ENCODE measurements at regions not wholly inside any gene's neighbourhood (a gene's known extent, or its start where the extent isn't known, plus 50 kb on each side); places are given as distances from the start of the nearest gene placed in this dataset.

GRCh38 chr4:100314057-100314456, 123.8 kb upstream of the DDIT4L start:
- Histone ChIP-seq H3K27me3 (no peaks in the 10 kb centered on the region), H3K27ac (no peak overlapping the region), H3K9me3 (no peaks in the 10 kb centered on the region), H3K36me3 (no peaks in the 10 kb centered on the region), H3K4me1 (ENCODE audit: insufficient read depth) (peaks cover 5% of the 10 kb centered on the region), H3K4me3 (no peak overlapping the region)
- TF ChIP-seq EP300 (IDR thresholded peaks at IDR 0.05) (no peak), POLR2A (IDR thresholded peaks at IDR 0.05) (no peak)
- TF ChIP-seq, protein P1, sequence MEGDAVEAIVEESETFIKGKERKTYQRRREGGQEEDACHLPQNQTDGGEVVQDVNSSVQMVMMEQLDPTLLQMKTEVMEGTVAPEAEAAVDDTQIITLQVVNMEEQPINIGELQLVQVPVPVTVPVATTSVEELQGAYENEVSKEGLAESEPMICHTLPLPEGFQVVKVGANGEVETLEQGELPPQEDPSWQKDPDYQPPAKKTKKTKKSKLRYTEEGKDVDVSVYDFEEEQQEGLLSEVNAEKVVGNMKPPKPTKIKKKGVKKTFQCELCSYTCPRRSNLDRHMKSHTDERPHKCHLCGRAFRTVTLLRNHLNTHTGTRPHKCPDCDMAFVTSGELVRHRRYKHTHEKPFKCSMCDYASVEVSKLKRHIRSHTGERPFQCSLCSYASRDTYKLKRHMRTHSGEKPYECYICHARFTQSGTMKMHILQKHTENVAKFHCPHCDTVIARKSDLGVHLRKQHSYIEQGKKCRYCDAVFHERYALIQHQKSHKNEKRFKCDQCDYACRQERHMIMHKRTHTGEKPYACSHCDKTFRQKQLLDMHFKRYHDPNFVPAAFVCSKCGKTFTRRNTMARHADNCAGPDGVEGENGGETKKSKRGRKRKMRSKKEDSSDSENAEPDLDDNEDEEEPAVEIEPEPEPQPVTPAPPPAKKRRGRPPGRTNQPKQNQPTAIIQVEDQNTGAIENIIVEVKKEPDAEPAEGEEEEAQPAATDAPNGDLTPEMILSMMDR (IDR thresholded peaks at IDR 0.05), result no peak
- DNase-seq, result no peak
- 48 to 60% (median 51%) methylated on average over 2 of the region's 2 CpGs for WGBS, 3 donors
- intact Hi-C loops (cut with DNase I), result no loop called here

- peaks cover 4% of the 10 kb centered on the region for H3K4me1 ChIP-seq (ENCODE audit: insufficient read depth)
- no peak for DNase-seq
- TF ChIP-seq, protein P1 (IDR thresholded peaks at IDR 0.05), result no peak
- no peak for TF ChIP-seq POLR2A (IDR thresholded peaks at IDR 0.05)
- no peak for TF ChIP-seq EP300 (IDR thresholded peaks at IDR 0.05)
- H3K27me3 ChIP-seq, result no peaks in the 10 kb centered on the region
- no peak overlapping the region for H3K27ac ChIP-seq
- no peaks in the 10 kb centered on the region for H3K36me3 ChIP-seq
- H3K4me3 ChIP-seq, result no peak overlapping the region
- intact Hi-C loops (cut with DNase I), result no loop called here
- 41 to 63% (median 49%) methylated on average over 2 of the region's 2 CpGs for WGBS, 3 donors
- no peaks in the 10 kb centered on the region for H3K9me3 ChIP-seq
Observed at GRCh38 chr4:100312615-100313350, 122.5 kb upstream of the DDIT4L start.

DNA sequence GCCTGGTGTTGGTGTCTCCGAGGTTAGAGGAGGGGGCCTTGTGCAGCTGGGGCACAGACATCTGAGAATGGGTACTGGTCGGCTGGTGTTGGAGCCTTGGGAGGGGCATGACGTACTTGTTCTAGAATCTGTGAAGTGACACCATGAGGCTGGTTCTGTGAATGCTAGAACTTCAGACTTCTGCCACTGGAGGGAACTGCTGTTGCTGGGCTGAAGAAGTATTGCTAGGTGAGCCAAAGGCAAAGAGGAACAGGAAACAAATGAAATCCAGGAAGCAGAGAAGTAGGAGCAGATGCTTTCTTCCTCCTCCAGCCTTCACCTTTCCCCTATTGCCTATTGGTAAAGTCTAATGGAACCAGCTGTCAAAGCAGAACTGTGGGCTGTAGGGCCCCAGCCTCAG, 120.9 kb upstream of the DDIT4L start:
- intact Hi-C loops (cut with DNase I), result no loop called here
- Histone ChIP-seq H3K9me3 (no peaks in the 10 kb centered on the region), H3K4me3 (no peak overlapping the region), H3K27me3 (no peaks in the 10 kb centered on the region), H3K4me1 (ENCODE audit: insufficient read depth) (peaks cover 4% of the 10 kb centered on the region), H3K27ac (no peak overlapping the region), H3K36me3 (no peaks in the 10 kb centered on the region)
- TF ChIP-seq, protein P1 (IDR thresholded peaks at IDR 0.05), result no peak
- TF ChIP-seq EP300 (IDR thresholded peaks at IDR 0.05) (no peak), POLR2A (IDR thresholded peaks at IDR 0.05) (no peak)
- WGBS, 3 donors, result 91 to 99% (median 92%) methylated on average over 3 of the region's 3 CpGs
- DNase-seq, result no peak

- no peaks in the 10 kb centered on the region for H3K27me3 ChIP-seq
- intact Hi-C loops (cut with DNase I), result no loop called here
- no peak overlapping the region for H3K27ac ChIP-seq
- H3K36me3 ChIP-seq, result no peaks in the 10 kb centered on the region
- no peak overlapping the region for H3K4me3 ChIP-seq
- TF ChIP-seq EP300 (IDR thresholded peaks at IDR 0.05), result no peak
- TF ChIP-seq, protein P1 (IDR thresholded peaks at IDR 0.05), result no peak
- TF ChIP-seq POLR2A (IDR thresholded peaks at IDR 0.05), result no peak
- peaks cover 2% of the 10 kb centered on the region for H3K4me1 ChIP-seq (ENCODE audit: insufficient read depth)
- no peak for DNase-seq
- H3K9me3 ChIP-seq, result no peaks in the 10 kb centered on the region
Observed at GRCh38 chr4:100306018-100306417, 115.8 kb upstream of the DDIT4L start.

Measured in ovary (tissue), 7 donors.